ENCODE measurements at regions not wholly inside any gene's neighbourhood (a gene's known extent, or its start where the extent isn't known, plus 50 kb on each side); places are given as distances from the start of the nearest gene placed in this dataset.

DNA sequence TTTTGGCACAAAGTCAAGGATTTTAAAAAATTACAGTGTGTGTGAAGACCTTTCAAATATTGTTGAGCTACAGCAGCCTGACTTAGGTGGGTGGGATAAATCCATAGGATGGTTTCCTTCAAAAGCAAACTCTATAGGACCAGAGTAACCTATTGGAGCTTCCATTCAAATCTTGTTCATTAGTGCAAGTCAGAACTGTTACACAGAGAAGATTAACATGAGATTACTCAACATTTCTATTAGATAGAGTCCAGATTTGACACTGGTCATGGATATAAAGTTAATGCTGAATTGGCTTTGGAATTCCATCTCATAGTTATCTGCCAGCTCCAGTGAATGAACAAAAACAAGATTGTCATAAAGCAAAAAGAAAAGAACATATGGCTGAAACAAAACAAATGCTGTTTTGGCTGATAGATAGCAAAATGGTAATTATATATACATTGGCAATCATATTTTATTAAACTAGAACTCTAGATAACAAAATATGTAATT lies 129.6 kb upstream of the SEMA3A start:
- TF ChIP-seq OSR1 (CRISPR knock-in tag; IDR thresholded peaks at IDR 0.05) = no peak
- TF ChIP-seq, protein P1, sequence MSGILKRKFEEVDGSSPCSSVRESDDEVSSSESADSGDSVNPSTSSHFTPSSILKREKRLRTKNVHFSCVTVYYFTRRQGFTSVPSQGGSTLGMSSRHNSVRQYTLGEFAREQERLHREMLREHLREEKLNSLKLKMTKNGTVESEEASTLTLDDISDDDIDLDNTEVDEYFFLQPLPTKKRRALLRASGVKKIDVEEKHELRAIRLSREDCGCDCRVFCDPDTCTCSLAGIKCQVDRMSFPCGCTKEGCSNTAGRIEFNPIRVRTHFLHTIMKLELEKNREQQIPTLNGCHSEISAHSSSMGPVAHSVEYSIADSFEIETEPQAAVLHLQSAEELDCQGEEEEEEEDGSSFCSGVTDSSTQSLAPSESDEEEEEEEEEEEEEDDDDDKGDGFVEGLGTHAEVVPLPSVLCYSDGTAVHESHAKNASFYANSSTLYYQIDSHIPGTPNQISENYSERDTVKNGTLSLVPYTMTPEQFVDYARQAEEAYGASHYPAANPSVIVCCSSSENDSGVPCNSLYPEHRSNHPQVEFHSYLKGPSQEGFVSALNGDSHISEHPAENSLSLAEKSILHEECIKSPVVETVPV (CRISPR knock-in tag; IDR thresholded peaks at IDR 0.05) = no peak
- TF ChIP-seq, protein P2, sequence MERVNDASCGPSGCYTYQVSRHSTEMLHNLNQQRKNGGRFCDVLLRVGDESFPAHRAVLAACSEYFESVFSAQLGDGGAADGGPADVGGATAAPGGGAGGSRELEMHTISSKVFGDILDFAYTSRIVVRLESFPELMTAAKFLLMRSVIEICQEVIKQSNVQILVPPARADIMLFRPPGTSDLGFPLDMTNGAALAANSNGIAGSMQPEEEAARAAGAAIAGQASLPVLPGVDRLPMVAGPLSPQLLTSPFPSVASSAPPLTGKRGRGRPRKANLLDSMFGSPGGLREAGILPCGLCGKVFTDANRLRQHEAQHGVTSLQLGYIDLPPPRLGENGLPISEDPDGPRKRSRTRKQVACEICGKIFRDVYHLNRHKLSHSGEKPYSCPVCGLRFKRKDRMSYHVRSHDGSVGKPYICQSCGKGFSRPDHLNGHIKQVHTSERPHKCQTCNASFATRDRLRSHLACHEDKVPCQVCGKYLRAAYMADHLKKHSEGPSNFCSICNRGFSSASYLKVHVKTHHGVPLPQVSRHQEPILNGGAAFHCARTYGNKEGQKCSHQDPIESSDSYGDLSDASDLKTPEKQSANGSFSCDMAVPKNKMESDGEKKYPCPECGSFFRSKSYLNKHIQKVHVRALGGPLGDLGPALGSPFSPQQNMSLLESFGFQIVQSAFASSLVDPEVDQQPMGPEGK (CRISPR knock-in tag; IDR thresholded peaks at IDR 0.05; ENCODE audit: borderline replicate concordance) = no peak
- TF ChIP-seq PPARA (CRISPR knock-in tag; IDR thresholded peaks at IDR 0.05; ENCODE audit: borderline replicate concordance) = no peak
- TF ChIP-seq, protein P3, sequence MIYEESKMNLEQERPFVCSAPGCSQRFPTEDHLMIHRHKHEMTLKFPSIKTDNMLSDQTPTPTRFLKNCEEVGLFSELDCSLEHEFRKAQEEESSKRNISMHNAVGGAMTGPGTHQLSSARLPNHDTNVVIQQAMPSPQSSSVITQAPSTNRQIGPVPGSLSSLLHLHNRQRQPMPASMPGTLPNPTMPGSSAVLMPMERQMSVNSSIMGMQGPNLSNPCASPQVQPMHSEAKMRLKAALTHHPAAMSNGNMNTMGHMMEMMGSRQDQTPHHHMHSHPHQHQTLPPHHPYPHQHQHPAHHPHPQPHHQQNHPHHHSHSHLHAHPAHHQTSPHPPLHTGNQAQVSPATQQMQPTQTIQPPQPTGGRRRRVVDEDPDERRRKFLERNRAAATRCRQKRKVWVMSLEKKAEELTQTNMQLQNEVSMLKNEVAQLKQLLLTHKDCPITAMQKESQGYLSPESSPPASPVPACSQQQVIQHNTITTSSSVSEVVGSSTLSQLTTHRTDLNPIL (CRISPR knock-in tag; IDR thresholded peaks at IDR 0.05; ENCODE audit: low read depth) = no peak
- no peak for TF ChIP-seq ARNTL (CRISPR knock-in tag; IDR thresholded peaks at IDR 0.05; ENCODE audit: borderline replicate concordance, low read depth)
- no peak for TF ChIP-seq ZNF565 (CRISPR knock-in tag; conservative IDR thresholded peaks at IDR 0.05; ENCODE audit: low read depth)
